WTC11 (cell line): ENCODE measurements at regions not wholly inside any gene's neighbourhood (a gene's known extent, or its start where the extent isn't known, plus 50 kb on each side); places are given as distances from the start of the nearest gene placed in this dataset.

ENCODE experiments used
- AFF4 ChIP-seq: sonication (generic); formaldehyde crosslinking; IDR thresholded peaks from 2 replicates; pipeline ENCODE4 v1.8.1; 2023; ENCODE audit warnings: mild to moderate bottlenecking, missing genetic modification reagents, borderline replicate concordance
- ATF3 ChIP-seq: sonication (generic); formaldehyde crosslinking; conservative IDR thresholded peaks from 2 replicates; pipeline ENCODE4 v1.8.1; 2022; ENCODE audit warnings: mild to moderate bottlenecking, missing genetic modification reagents
- CTCF ChIP-seq: fragments of 200-600 bp; IDR thresholded peaks from 2 replicates; pipeline ENCODE4 v1.8.0; 2022; ENCODE audit warnings: antibody characterized with exemption
- E2F1 ChIP-seq: sonication (generic); formaldehyde crosslinking; IDR thresholded peaks from 2 replicates; pipeline ENCODE4 v1.8.0; 2022; ENCODE audit warnings: mild to moderate bottlenecking, missing genetic modification reagents
- ELF4 ChIP-seq: sonication (generic); formaldehyde crosslinking; IDR thresholded peaks from 2 replicates; pipeline ENCODE4 v1.8.1; 2022; ENCODE audit warnings: low read depth, mild to moderate bottlenecking, moderate library complexity, missing genetic modification reagents
- IRF2 ChIP-seq: sonication (generic); formaldehyde crosslinking; IDR thresholded peaks from 2 replicates; pipeline ENCODE4 v1.8.0; 2022; ENCODE audit warnings: low read depth, missing genetic modification reagents, borderline replicate concordance
- NR3C1 ChIP-seq: sonication (generic); formaldehyde crosslinking; conservative IDR thresholded peaks from 2 replicates; pipeline ENCODE4 v1.8.1; 2023; ENCODE audit warnings: low read depth, mild to moderate bottlenecking, missing genetic modification reagents
- OVOL2 ChIP-seq: fragments of 250-450 bp; sonication (Bioruptor Pico); IDR thresholded peaks from 2 replicates; pipeline ENCODE4 v1.9.0; 2021; ENCODE audit warnings: mild to moderate bottlenecking, borderline replicate concordance
- PREB ChIP-seq: sonication (generic); formaldehyde crosslinking; IDR thresholded peaks from 2 replicates; pipeline ENCODE4 v1.8.1; 2022; ENCODE audit warnings: mild to moderate bottlenecking, missing genetic modification reagents, moderate library complexity, borderline replicate concordance
- PRRX2 ChIP-seq: fragments of 250-450 bp; sonication (Bioruptor Pico); IDR thresholded peaks from 2 replicates; pipeline ENCODE4 v1.8.0; 2021; ENCODE audit warnings: mild to moderate bottlenecking
- TP53 ChIP-seq: sonication (generic); formaldehyde crosslinking; IDR thresholded peaks from 2 replicates; pipeline ENCODE4 v1.8.1; 2023; ENCODE audit warnings: mild to moderate bottlenecking, missing genetic modification reagents

GRCh38 chr1:227440182-227440581 lies 121.9 kb upstream of the CDC42BPA start:
- TF ChIP-seq IRF2 (CRISPR knock-in tag) (no peak), CTCF (no peak), ELF4 (CRISPR knock-in tag) (no peak), E2F1 (CRISPR knock-in tag) (no peak), ATF3 (CRISPR knock-in tag) (no peak), PRRX2 (CRISPR knock-in tag) (no peak), TP53 (no peak), PREB (CRISPR knock-in tag) (no peak), OVOL2 (CRISPR knock-in tag) (no peak), AFF4 (CRISPR knock-in tag) (no peak), NR3C1 (CRISPR knock-in tag) (no peak)
